ENCODE measurements at regions not wholly inside any gene's neighbourhood (a gene's known extent, or its start where the extent isn't known, plus 50 kb on each side); places are given as distances from the start of the nearest gene placed in this dataset.
"Not testable (repeated sequence)": the region's sequence is repeated elsewhere in the genome, so short reads cannot be mapped to it uniquely, and the experiment has no call there.

DNA sequence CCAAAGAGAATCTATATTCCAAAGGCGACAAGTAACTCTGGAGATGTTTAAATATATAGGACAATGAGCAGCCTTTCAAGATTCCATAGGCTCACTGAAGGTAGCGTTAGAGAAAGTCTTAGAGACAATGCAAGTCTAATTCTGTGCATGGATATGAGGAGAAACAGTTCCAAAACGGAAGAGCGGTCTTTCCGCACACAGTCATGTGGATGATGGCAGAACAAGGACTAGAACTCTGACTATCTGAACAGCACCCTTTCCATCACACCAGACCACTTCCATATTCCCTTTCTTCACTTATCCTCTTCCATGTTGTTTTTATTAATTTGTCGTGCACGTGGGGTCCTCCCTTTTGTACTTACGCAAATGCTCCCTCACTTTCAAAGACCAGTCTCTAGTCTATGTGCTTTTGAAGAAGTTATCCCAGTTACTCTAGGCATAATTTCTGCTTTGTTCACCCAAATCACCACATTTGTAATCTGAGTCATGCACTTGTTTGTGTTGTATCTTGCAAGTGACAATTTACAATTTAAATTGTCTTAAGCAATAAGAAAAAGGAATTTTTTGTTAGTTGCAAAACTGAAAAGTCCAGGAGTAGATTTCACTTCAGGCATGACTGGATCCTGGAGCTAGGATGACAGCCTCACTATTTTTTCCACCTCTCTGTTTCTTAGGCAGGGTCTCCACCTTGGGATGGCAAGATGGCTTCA, 116.0 kb upstream of the ADRA1B start:
- ATAC-seq, result no peak
- Histone ChIP-seq H3K27ac (no peak overlapping the region), H3K27me3 (no peaks in the 10 kb centered on the region), H3K4me1 (peaks cover 0 to 8% of the 10 kb centered on the region in 2 donors), H3K4me3 (no peak overlapping the region), H3K9me3 (no peaks in the 10 kb centered on the region), H3K36me3 (no peaks in the 10 kb centered on the region)
- intact Hi-C loops (cut with DNase I), result no loop called here
- TF ChIP-seq CTCF (IDR thresholded peaks at IDR 0.05), result no peak
- no peak for DNase-seq

DNA sequence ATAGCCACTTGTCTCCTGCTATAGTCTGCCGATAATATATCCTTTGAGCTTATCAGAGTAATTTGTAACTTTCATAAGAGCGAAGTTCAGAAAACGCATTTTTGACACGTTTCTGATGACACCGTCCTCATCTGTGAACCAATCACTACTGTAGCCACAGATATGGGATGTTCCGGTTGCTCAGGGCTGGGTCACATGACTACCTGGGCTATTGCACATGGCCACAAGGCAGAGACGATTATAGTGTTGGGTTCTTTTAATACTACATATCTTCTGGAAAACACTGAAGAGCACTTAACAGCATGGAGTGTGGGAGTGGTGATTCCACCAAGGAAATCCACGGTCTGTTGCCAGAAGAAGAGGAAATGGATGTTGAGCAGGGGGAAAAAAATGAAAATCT, 115.0 kb upstream of the ADRA1B start:
- TF ChIP-seq CTCF (IDR thresholded peaks at IDR 0.05), result no peak
- no peaks in the 10 kb centered on the region for H3K36me3 ChIP-seq
- H3K27me3 ChIP-seq, result peaks cover 0 to 4% of the 10 kb centered on the region in 2 donors
- H3K4me3 ChIP-seq, result no peak overlapping the region
- intact Hi-C loops (cut with DNase I), result no loop called here
- peaks cover 0 to 11% of the 10 kb centered on the region in 2 donors for H3K4me1 ChIP-seq
- ATAC-seq (peak; percentile 63), DNase-seq (no peak)
- H3K9me3 ChIP-seq, result no peaks in the 10 kb centered on the region
- H3K27ac ChIP-seq, result no peak overlapping the region

DNA sequence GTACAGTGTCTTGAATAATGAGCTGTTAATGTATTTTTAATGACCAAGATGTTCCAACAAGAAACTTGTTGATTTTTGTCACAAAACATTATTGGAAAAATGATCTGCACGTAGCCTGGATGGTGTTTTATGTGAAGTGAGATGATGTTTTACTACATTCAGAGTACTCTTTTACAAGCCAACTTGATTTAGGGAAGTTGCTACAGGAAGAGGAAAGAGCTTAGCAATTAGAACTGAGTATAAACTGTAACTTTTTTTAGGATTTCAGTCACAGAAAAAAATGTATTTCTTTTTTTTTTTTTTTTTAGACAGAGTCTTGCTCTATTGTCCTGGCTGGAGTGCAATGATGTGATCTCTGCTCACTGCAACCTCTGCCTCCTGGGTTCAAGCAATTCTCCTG, 113.6 kb upstream of the ADRA1B start:
- intact Hi-C loops (cut with DNase I), result no loop called here
- no peak for TF ChIP-seq CTCF (IDR thresholded peaks at IDR 0.05)
- Histone ChIP-seq H3K4me1 (peaks cover 0 to 11% of the 10 kb centered on the region in 2 donors), H3K36me3 (no peaks in the 10 kb centered on the region), H3K27ac (no peak overlapping the region), H3K4me3 (no peak overlapping the region), H3K27me3 (peaks cover 0 to 4% of the 10 kb centered on the region in 2 donors), H3K9me3 (no peaks in the 10 kb centered on the region)
- ATAC-seq, result no peak
- DNase-seq, result no peak

GRCh38 chr5:159804121-159804520, 112.2 kb upstream of the ADRA1B start:
- H3K4me3 ChIP-seq, result no peak overlapping the region
- ATAC-seq (no peak), DNase-seq (no peak)
- intact Hi-C loops (cut with DNase I), result no loop called here
- H3K9me3 ChIP-seq, result no peaks in the 10 kb centered on the region
- H3K27ac ChIP-seq, result no peak overlapping the region
- peaks cover 0 to 4% of the 10 kb centered on the region in 2 donors for H3K27me3 ChIP-seq
- H3K4me1 ChIP-seq, result peaks cover 0 to 11% of the 10 kb centered on the region in 2 donors
- no peaks in the 10 kb centered on the region for H3K36me3 ChIP-seq
- no peak for TF ChIP-seq CTCF (IDR thresholded peaks at IDR 0.05)

DNA sequence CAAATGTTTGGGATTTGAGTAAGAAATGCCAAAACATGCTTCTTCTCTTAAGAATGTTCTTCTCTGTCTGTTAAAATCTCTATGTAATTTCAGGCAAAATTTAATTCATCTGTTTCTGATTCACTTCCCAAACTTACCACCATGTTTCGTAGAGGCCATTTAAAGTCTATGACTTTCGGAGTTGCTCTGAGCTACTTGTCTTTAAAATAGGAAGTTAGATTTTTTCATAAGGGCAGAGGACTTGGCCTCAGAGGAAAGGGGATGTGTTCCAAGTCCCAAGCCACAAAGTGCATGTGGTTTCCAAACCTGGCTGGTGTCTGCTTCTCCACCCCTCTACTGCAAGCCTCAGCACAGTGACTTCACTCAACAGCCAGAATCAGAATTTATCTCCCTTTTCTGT, 111.3 kb upstream of the ADRA1B start:
- Histone ChIP-seq H3K4me1 (peaks cover 0 to 11% of the 10 kb centered on the region in 2 donors), H3K27me3 (peaks cover 0 to 4% of the 10 kb centered on the region in 2 donors), H3K4me3 (no peak overlapping the region), H3K27ac (no peak overlapping the region), H3K9me3 (no peaks in the 10 kb centered on the region), H3K36me3 (no peaks in the 10 kb centered on the region)
- DNase-seq, result peak in 1 of 4 donors; percentile 46
- TF ChIP-seq CTCF (IDR thresholded peaks at IDR 0.05), result no peak
- peak; percentile 76 for ATAC-seq
- intact Hi-C loops (cut with DNase I), result no loop called here

DNA sequence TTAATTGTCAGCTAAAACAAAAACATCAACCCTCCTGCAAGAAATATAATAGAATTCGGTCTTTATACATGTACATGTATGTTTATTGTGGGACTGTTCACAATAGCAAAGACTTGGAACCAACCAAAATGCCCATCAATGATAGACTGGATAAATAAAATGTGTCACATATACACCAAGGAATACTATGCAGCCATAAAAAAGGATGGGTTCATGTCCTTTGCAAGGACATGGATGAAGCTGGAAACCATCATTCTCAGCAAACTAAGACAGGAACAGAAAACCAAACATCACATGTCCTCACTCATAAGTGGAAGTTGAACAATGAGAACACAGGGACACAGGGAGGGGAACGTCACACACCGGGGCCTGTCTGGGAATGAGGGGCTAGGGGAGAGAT, 109.1 kb upstream of the ADRA1B start:
- H3K9me3 ChIP-seq; H3K27me3 ChIP-seq; ATAC-seq; intact Hi-C loops (cut with DNase I); DNase-seq; H3K27ac ChIP-seq; H3K4me3 ChIP-seq; H3K36me3 ChIP-seq: not testable (repeated sequence)
- peaks cover 0 to 11% of the 10 kb centered on the region in 2 donors for H3K4me1 ChIP-seq
